Mammary epithelial cell (primary cell): ENCODE measurements at regions not wholly inside any gene's neighbourhood (a gene's known extent, or its start where the extent isn't known, plus 50 kb on each side); places are given as distances from the start of the nearest gene placed in this dataset.

Source experiments
- EZH2 ChIP-seq: IDR thresholded peaks from 2 replicates; pipeline ENCODE4 v1.6.1; 2012; ENCODE audit warnings: low read length, inconsistent platforms, borderline replicate concordance
- TF ChIP-seq, protein P1 (sequence below), 2 donors: IDR thresholded peaks in 1 of 2; conservative IDR thresholded peaks in 1 of 2; 2 replicates each; pipeline ENCODE4 v1.5.1; 2011 to 2012; ENCODE audit warnings: inconsistent platforms in 2 of 2, low read length in 2 of 2, mild to moderate bottlenecking in 2 of 2, control low read depth in 1 of 2, low read depth in 1 of 2; ENCODE audit not compliant: insufficient read depth in 1 of 2; ENCODE audit errors: extremely low read depth in 1 of 2

DNA sequence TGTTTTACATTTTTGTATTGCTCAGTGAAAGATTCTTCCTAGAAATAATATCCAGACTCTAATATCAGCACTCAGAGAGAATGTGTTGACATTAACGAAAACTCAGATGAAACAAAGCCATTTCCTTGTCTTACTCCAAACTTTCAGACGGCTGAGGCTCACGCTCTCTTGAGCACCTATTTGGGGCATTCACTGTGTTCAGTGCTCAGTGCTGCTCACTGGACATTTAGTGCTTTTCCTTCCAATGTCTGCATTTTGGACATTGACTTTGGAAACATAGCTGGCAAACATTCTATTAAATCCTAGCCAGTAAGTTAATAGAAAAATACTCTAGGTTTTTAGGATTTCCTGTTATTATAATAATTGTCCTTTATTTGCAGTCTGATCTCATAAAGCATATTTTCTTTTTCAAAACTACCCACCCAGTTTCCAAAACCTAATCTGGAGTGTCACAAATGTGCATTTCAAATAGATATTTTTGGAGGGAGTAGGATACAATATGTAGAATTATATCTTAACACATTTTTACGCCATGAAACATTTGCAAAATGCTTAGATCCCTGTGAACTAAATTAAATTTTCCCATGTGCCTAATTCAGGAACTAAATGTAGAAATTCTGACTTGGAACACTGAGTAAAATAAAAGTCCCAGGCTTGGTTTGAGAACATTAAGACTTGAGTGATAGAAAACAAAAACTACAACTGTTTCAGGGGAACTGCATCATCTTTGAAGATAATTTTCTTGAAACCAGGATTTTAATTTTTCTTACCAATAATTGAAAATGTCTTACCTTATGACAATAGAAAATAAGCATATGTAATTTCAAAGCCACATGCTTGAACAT, 91.7 kb upstream of the B3GAT2 start:
- TF ChIP-seq, protein P1, sequence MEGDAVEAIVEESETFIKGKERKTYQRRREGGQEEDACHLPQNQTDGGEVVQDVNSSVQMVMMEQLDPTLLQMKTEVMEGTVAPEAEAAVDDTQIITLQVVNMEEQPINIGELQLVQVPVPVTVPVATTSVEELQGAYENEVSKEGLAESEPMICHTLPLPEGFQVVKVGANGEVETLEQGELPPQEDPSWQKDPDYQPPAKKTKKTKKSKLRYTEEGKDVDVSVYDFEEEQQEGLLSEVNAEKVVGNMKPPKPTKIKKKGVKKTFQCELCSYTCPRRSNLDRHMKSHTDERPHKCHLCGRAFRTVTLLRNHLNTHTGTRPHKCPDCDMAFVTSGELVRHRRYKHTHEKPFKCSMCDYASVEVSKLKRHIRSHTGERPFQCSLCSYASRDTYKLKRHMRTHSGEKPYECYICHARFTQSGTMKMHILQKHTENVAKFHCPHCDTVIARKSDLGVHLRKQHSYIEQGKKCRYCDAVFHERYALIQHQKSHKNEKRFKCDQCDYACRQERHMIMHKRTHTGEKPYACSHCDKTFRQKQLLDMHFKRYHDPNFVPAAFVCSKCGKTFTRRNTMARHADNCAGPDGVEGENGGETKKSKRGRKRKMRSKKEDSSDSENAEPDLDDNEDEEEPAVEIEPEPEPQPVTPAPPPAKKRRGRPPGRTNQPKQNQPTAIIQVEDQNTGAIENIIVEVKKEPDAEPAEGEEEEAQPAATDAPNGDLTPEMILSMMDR (conservative IDR thresholded peaks at IDR 0.05 in 1 of 2, IDR thresholded peaks at IDR 0.05 in 1 of 2; ENCODE audit: extremely low read depth in 1 of 2, insufficient read depth in 1 of 2, low read depth in 1 of 2, low read length in 2 of 2) = no peak
- TF ChIP-seq EZH2 = no peak
